SH-SY5Y (cell line): ENCODE measurements at regions not wholly inside any gene's neighbourhood (a gene's known extent, or its start where the extent isn't known, plus 50 kb on each side); places are given as distances from the start of the nearest gene placed in this dataset.

Source experiments
- GATA2 ChIP-seq: IDR thresholded peaks from 2 replicates; pipeline ENCODE4 v1.6.1; 2011; ENCODE audit warnings: mild to moderate bottlenecking, low read depth, low read length
- GATA3 ChIP-seq: IDR thresholded peaks from 2 replicates; pipeline ENCODE4 v1.6.1; 2011; ENCODE audit warnings: low read depth, mild to moderate bottlenecking, low read length, moderate library complexity

GRCh38 chr15:95565016-95565600 lies 765.4 kb upstream of the NR2F2 start:
- TF ChIP-seq GATA3 (no peak), GATA2 (no peak)

- no peak for TF ChIP-seq GATA2
- no peak for TF ChIP-seq GATA3
Measured at GRCh38 chr15:95565690-95566089, 764.8 kb upstream of the NR2F2 start.

DNA sequence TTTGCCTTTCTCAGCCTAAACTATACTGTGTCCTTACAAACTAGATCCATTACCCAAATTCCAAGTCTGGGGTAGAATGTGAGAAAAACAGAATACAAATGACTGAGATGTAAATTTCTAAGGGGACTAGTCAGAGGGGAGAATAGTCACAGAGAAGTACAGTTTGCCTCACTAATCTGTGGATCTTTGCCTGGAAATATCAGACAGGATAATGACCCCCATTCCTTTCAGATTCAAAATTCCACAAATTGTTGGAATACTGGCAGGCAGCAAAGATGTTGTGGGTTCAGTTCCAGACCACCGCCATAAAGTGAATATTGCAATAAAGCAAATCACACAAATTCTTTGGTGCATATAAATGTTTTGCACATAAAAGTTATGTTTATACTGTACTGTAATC lies 762.8 kb upstream of the NR2F2 start:
- no peak for TF ChIP-seq GATA2
- TF ChIP-seq GATA3 = no peak

DNA sequence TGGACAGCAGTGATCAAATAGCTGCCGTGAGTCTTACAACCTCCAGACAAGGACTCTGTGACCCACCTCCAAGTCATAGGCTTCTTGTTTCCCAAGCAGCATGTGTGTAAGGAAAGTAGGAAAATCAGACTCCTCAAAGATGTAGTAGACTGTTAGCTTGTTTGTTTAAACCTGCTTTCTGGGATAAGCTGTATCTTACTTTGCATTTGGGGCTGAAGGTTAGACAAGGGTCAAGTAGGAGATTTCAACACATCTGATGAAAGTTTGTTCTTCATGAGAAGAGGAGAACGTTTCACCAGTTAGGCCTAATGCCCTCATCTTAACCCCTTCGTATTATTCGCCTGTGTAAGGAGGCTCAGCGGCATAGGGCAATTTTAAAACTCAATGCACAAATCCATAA lies 756.4 kb upstream of the NR2F2 start:
- TF ChIP-seq GATA3 = no peak
- TF ChIP-seq GATA2 = no peak

GRCh38 chr15:95577927-95578326 lies 752.6 kb upstream of the NR2F2 start:
- TF ChIP-seq GATA3 (no peak), GATA2 (no peak)

GRCh38 chr15:95580121-95580520 lies 750.4 kb upstream of the NR2F2 start:
- TF ChIP-seq GATA3 (no peak), GATA2 (no peak)

GRCh38 chr15:95581595-95581994 lies 748.9 kb upstream of the NR2F2 start:
- TF ChIP-seq GATA2 = no peak
- no peak for TF ChIP-seq GATA3

DNA sequence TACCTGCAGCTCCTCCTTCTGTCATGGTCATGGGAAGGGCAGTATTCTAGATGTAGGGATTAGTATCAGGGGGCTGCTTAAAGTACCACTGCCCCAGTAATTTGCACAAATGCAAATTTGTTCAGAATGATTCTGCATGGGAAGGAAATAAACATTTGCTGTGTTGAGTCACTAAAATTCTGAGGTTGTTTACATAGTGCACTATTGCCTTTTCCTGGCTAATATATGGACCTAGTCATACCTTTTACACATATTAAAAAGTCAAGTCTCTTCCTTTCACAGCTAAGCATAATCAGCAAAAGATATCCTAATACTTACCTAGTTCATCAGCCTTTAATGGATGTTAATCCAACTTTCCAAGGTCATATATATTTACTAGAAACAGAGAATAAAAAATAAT lies 746.4 kb upstream of the NR2F2 start:
- TF ChIP-seq GATA3 (no peak), GATA2 (no peak)

DNA sequence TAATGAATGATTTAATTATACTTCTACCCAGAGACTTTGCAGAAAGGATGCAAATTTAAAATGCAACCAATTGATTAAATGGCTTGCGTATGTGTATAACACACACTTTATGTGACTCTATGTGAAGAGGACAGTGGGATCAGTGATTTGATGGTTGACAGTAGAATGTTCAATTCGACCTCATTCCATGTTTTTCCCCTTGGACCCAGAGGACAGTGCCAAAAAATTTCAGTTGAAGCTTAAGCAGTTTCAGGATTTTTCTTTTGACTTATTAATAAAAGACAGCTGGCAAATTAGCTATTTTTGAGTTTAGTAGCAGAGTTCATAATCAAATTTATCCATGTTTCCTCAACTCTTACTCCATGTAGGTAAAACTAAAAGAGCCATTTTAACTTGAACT lies 742.4 kb upstream of the NR2F2 start:
- TF ChIP-seq GATA3 = no peak

- no peak for TF ChIP-seq GATA3
- TF ChIP-seq GATA2 = no peak
Measured at GRCh38 chr15:95590533-95591044, 739.9 kb upstream of the NR2F2 start.

DNA sequence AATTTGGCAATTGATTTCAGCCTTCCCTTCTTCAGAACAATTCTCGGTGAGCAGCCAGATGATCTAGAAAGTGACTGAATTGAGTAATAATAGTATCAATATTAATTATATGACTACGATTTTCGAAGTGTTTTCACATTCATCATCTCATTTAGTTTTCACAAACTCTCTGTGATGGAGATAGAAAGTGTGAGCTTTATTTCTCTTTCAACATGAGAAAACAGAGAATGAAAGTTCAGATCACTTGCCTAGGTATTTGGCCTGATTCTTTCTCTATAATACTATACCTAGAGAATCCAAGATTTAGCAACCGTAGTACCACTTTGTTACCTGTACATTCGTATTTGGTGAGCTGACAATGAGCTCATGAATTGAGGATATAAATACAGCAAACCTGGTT lies 739.2 kb upstream of the NR2F2 start:
- TF ChIP-seq GATA2 (no peak), GATA3 (no peak)

- no peak for TF ChIP-seq GATA3
Measured at GRCh38 chr15:95591886-95592285, 738.6 kb upstream of the NR2F2 start.

DNA sequence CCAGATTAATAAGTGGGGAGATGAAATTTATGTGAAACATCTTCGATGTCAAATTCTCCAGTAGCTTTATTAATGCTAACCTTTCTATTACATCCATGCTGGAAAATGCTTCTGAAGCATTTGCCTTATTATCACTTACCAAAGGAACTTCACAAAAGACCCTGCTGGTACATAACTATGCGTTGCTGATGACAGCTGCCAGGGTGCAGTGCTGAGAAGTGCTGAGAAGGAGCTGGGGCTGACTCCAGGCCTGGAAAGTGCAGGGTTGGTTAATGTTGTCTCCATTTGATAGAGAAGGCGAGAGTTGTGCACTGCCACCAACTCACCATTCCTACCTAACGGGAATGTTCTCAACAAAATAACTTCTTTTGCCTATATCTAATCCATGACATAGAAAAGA lies 736.0 kb upstream of the NR2F2 start:
- TF ChIP-seq GATA2 (no peak), GATA3 (no peak)

DNA sequence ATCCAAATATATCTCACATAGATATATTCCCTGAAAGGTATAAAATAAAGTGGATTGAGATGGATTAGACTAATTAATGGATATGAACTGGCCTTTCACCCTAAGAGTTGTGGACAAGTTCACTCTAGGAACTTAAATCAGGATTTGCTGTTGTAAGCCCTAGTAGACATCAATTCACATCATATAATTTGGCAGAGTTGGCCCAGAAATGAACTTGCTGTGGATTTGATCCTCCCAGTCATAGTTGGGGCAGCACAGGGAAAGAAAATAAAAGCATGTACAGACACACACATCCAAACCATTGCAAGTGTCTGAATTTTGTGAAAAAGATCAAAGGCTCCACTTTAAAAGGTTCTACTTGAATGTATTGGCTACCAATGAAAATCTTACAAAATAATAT lies 734.7 kb upstream of the NR2F2 start:
- TF ChIP-seq GATA3 (no peak), GATA2 (no peak)

DNA sequence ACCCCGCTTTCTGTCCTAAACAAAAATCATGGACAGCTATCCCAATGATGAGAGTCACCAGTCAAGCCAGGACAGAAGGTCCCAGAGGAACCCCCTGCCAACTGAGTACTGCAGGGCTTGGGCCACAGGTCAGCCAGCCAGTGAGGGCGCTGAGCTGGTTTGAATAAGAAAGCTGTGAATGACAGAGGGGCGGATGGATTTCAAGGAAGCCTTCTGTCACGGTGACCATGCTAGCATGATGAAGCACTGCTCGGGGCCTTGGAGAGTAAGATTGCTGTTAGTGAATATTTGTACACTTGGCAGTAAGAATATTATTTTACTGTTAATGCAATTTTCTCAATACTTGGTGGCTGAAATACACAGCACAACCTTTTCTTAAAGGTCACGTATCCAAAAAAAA lies 734.0 kb upstream of the NR2F2 start:
- TF ChIP-seq GATA3 = no peak
- TF ChIP-seq GATA2 = no peak

GRCh38 chr15:95598251-95598855 lies 732.1 kb upstream of the NR2F2 start:
- no peak for TF ChIP-seq GATA2
- no peak for TF ChIP-seq GATA3
